Natural killer cell (primary cell): ENCODE measurements at regions not wholly inside any gene's neighbourhood (a gene's known extent, or its start where the extent isn't known, plus 50 kb on each side); places are given as distances from the start of the nearest gene placed in this dataset.

Experiments used
- ATAC-seq, 3 donors: fragments of 150-1000 bp in 2 of 3; fragments of 200-7000 bp in 1 of 3; cut with Tn5 transposase; 1 replicate in 1 of 3; 2 replicates in 2 of 3; pipeline ENCODE4 v1.10.0; 2021; ENCODE audit warnings: mild to moderate bottlenecking in 2 of 3, moderate library complexity in 2 of 3
- DNase-seq, 2 donors: peaks; one replicate each; pipeline versions ENCODE4 v3.0.0 to v3.0.0-alpha.2; 2013 to 2021; ENCODE audit warnings: mixed read lengths in 1 of 2
- H3K27ac ChIP-seq: one replicate; pipeline ENCODE4 v1.5.1; 2013; ENCODE audit warnings: mild to moderate bottlenecking, low read length
- H3K27me3 ChIP-seq: one replicate; pipeline ENCODE4 v1.6.1; 2013; ENCODE audit warnings: low read length; ENCODE audit not compliant: control insufficient read depth, insufficient read depth
- H3K36me3 ChIP-seq: one replicate; pipeline ENCODE4 v1.6.1; 2013; ENCODE audit warnings: low read length; ENCODE audit not compliant: control insufficient read depth, insufficient read depth
- H3K4me1 ChIP-seq: one replicate; pipeline ENCODE4 v1.6.1; 2013; ENCODE audit warnings: low read length; ENCODE audit not compliant: control insufficient read depth, insufficient read depth
- H3K4me3 ChIP-seq: one replicate; pipeline ENCODE4 v1.5.1; 2013; ENCODE audit warnings: low read length
- H3K9me3 ChIP-seq: one replicate; pipeline ENCODE4 v1.6.1; 2013; ENCODE audit warnings: low read length; ENCODE audit not compliant: control insufficient read depth, insufficient read depth
- H3K27ac Mint-ChIP-seq, 2 donors: one replicate each; pipeline ENCODE4 v1.8.0; 2022; ENCODE audit warnings: mild to moderate bottlenecking in 2 of 2, mixed read lengths in 2 of 2, moderate library complexity in 1 of 2
- H3K27me3 Mint-ChIP-seq, 2 donors: one replicate each; pipeline ENCODE4 v1.8.0; 2022; ENCODE audit warnings: low read depth in 2 of 2, mixed read lengths in 2 of 2
- H3K36me3 Mint-ChIP-seq: one replicate; pipeline ENCODE4 v1.8.0; 2022; ENCODE audit warnings: mixed read lengths
- H3K4me1 Mint-ChIP-seq, 2 donors: one replicate each; pipeline ENCODE4 v1.8.0; 2022; ENCODE audit warnings: mixed read lengths in 2 of 2
- H3K4me3 Mint-ChIP-seq: one replicate; pipeline ENCODE4 v1.8.0; 2022; ENCODE audit warnings: mild to moderate bottlenecking, moderate library complexity, mixed read lengths
- H3K9me3 Mint-ChIP-seq, 2 donors: one replicate each; pipeline ENCODE4 v1.8.0; 2022; ENCODE audit warnings: mixed read lengths in 2 of 2
- WGBS: methylation state at CpG from one replicate; pipeline ENCODE4 v1.1.7; 2013; ENCODE audit warnings: missing lambda C conversion rate; ENCODE audit not compliant: insufficient coverage; 5-methylcytosine and 5-hydroxymethylcytosine counted together
- intact Hi-C: fragments of 100-400 bp; cut with micrococcal nuclease; formaldehyde crosslinking; loops from one replicate; pipeline ENCODE4 v1.14.2; 2022
- TF ChIP-seq, protein P1 (sequence below): fragments of 200-600 bp; IDR thresholded peaks from one replicate; pipeline ENCODE4 v1.8.0; 2022; ENCODE audit warnings: antibody characterized with exemption

DNA sequence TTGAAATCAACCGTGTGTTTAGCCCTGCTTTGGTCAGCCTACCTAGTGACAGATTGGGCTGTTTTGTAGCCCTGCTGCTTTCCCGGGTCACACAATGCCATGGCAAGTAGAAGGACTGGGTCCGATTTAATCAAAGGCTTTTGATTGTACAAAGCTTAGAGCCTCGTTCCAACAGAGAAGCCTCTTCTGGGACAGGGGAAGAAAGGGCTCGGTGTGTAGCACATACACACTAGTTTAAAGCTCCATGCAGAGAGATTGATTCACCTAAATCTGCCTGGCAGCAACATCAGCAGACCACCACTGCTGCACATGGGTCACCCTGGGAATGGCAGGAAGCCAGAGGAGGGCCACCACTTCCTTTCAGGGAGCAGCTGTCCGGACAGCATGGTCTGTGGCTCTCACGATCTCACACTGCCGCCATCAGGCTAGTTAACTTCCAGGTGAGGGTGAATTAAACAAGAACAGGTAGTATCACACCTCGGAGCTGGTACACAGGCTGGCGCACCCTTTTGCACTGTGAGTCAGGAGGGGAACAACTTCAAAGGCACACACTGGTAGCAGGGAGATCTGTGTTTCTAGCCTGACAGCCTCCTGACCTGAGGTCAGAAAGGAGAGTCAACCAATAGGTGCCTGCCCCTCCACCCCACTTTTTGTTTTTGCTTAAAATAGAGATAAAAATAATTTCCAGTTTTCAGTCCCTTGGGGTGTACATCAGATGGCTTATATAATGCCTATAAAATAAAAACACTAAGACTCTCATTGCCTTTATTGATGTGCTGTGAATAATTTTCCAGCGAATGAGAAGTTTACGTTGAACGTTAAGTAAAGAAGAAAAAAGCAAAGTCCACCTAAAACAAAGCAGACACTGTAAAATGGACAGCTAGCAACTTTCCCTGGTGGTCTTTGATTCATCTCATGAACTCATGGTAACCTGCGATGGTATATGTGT, 108.5 kb downstream of the CDCA7 start:
- DNase-seq = no peak
- no peak overlapping the region for H3K27ac Mint-ChIP-seq
- no peaks in the 10 kb centered on the region for H3K36me3 Mint-ChIP-seq
- H3K27ac ChIP-seq = no peak overlapping the region
- H3K36me3 ChIP-seq = no peaks in the 10 kb centered on the region
- H3K9me3 Mint-ChIP-seq = no peaks in the 10 kb centered on the region
- H3K4me3 Mint-ChIP-seq = no peak overlapping the region
- H3K4me1 ChIP-seq = no peaks in the 10 kb centered on the region
- TF ChIP-seq, protein P1, sequence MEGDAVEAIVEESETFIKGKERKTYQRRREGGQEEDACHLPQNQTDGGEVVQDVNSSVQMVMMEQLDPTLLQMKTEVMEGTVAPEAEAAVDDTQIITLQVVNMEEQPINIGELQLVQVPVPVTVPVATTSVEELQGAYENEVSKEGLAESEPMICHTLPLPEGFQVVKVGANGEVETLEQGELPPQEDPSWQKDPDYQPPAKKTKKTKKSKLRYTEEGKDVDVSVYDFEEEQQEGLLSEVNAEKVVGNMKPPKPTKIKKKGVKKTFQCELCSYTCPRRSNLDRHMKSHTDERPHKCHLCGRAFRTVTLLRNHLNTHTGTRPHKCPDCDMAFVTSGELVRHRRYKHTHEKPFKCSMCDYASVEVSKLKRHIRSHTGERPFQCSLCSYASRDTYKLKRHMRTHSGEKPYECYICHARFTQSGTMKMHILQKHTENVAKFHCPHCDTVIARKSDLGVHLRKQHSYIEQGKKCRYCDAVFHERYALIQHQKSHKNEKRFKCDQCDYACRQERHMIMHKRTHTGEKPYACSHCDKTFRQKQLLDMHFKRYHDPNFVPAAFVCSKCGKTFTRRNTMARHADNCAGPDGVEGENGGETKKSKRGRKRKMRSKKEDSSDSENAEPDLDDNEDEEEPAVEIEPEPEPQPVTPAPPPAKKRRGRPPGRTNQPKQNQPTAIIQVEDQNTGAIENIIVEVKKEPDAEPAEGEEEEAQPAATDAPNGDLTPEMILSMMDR = no peak
- no peaks in the 10 kb centered on the region for H3K9me3 ChIP-seq
- no peaks in the 10 kb centered on the region for H3K27me3 ChIP-seq
- WGBS = 58% methylated on average over 13 of the region's 14 CpGs
- H3K27me3 Mint-ChIP-seq = peaks cover 6 to 44% of the 10 kb centered on the region in 2 donors
- H3K4me1 Mint-ChIP-seq = peaks cover 0 to 4% of the 10 kb centered on the region in 2 donors
- no peak overlapping the region for H3K4me3 ChIP-seq
- intact Hi-C loops = no loop called here
- no peak for ATAC-seq

- no peaks in the 10 kb centered on the region for H3K36me3 Mint-ChIP-seq
- H3K4me3 Mint-ChIP-seq = no peak overlapping the region
- 85% methylated on average over 5 of the region's 6 CpGs for WGBS
- no peaks in the 10 kb centered on the region for H3K36me3 ChIP-seq
- no peaks in the 10 kb centered on the region for H3K9me3 ChIP-seq
- DNase-seq (no peak), ATAC-seq (no peak)
- H3K4me1 ChIP-seq = no peaks in the 10 kb centered on the region
- H3K4me1 Mint-ChIP-seq = peaks cover 0 to 4% of the 10 kb centered on the region in 2 donors
- TF ChIP-seq, protein P1 = no peak
- H3K9me3 Mint-ChIP-seq = no peaks in the 10 kb centered on the region
- H3K27me3 Mint-ChIP-seq = peaks cover 6 to 44% of the 10 kb centered on the region in 2 donors
- H3K4me3 ChIP-seq = no peak overlapping the region
- no peaks in the 10 kb centered on the region for H3K27me3 ChIP-seq
- no peak overlapping the region for H3K27ac ChIP-seq
- no peak overlapping the region for H3K27ac Mint-ChIP-seq
- intact Hi-C loops = no loop called here
These were observed 109.2 kb downstream of the CDCA7 start for GRCh38 chr2:173463846-173464245.

- Mint-ChIP-seq H3K27me3 (peaks cover 13 to 27% of the 10 kb centered on the region in 2 donors), H3K9me3 (no peaks in the 10 kb centered on the region), H3K27ac (no peak overlapping the region), H3K4me3 (no peak overlapping the region), H3K4me1 (peaks cover 0 to 4% of the 10 kb centered on the region in 2 donors), H3K36me3 (no peaks in the 10 kb centered on the region)
- WGBS = 65% methylated on average over 1 of the region's 1 CpG
- ATAC-seq (no peak), DNase-seq (no peak)
- Histone ChIP-seq H3K4me1 (no peaks in the 10 kb centered on the region), H3K4me3 (no peak overlapping the region), H3K36me3 (no peaks in the 10 kb centered on the region), H3K27me3 (no peaks in the 10 kb centered on the region), H3K27ac (no peak overlapping the region), H3K9me3 (no peaks in the 10 kb centered on the region)
- TF ChIP-seq, protein P1 = no peak
- intact Hi-C loops = no loop called here
These were observed 113.1 kb downstream of the CDCA7 start for GRCh38 chr2:173467751-173468150.
